Spleen (tissue), 11 donors: ENCODE measurements at regions not wholly inside any gene's neighbourhood (a gene's known extent, or its start where the extent isn't known, plus 50 kb on each side); places are given as distances from the start of the nearest gene placed in this dataset.

Experiments
- DNase-seq: peaks from one replicate; pipeline ENCODE4 v3.0.0-alpha.2; 2020
- H3K27ac ChIP-seq, 8 donors: fragments of 200-600 bp; sonication (generic) in 7 of 8; 1 replicate in 4 of 8; 2 replicates in 4 of 8; pipeline versions ENCODE4 v1.5.0 to v1.8.0; 2016 to 2021; ENCODE audit warnings: inconsistent platforms in 4 of 8, mild to moderate bottlenecking in 4 of 8, moderate library complexity in 1 of 8
- H3K27me3 ChIP-seq, 7 donors: fragments of 200-600 bp; sonication (generic) in 6 of 7; replicated peaks in 1 of 7; 1 replicate in 4 of 7; 2 replicates in 3 of 7; pipeline versions ENCODE4 v1.5.0 to v1.8.0; 2016 to 2021; ENCODE audit warnings: inconsistent platforms in 3 of 7, mild to moderate bottlenecking in 1 of 7
- H3K36me3 ChIP-seq, 6 donors: fragments of 200-600 bp; sonication (generic) in 5 of 6; 1 replicate in 4 of 6; 2 replicates in 2 of 6; pipeline versions ENCODE4 v1.5.0 to v1.8.0; 2016 to 2021; ENCODE audit warnings: inconsistent platforms in 2 of 6
- H3K4me1 ChIP-seq, 6 donors: fragments of 200-600 bp; sonication (generic) in 5 of 6; 1 replicate in 3 of 6; 2 replicates in 3 of 6; pipeline versions ENCODE4 v1.5.0 to v1.8.0; 2016 to 2021; ENCODE audit warnings: inconsistent platforms in 3 of 6
- H3K4me3 ChIP-seq, 8 donors: fragments of 200-600 bp; sonication (generic) in 7 of 8; 1 replicate in 4 of 8; 2 replicates in 4 of 8; pipeline versions ENCODE4 v1.5.0 to v1.8.0; 2016 to 2021; ENCODE audit warnings: inconsistent platforms in 4 of 8, mild to moderate bottlenecking in 4 of 8, moderate library complexity in 2 of 8
- H3K9me3 ChIP-seq, 8 donors: fragments of 200-600 bp; sonication (generic) in 7 of 8; 1 replicate in 4 of 8; 2 replicates in 4 of 8; pipeline versions ENCODE4 v1.5.0 to v1.8.0; 2016 to 2021; ENCODE audit warnings: inconsistent platforms in 4 of 8
- CTCF ChIP-seq, 11 experiments: fragments of 200-600 bp in 7 of 11; fragments of 450-650 bp in 4 of 11; sonication (generic) in 4 of 11; IDR thresholded peaks in 8 of 11; conservative IDR thresholded peaks in 3 of 11; 1 replicate in 7 of 11; 2 replicates in 4 of 11; pipeline versions ENCODE4 v1.4.0 to v1.8.0; 2016 to 2021; ENCODE audit warnings: antibody characterized with exemption in 11 of 11, inconsistent platforms in 4 of 11, mild to moderate bottlenecking in 1 of 11
- POLR2A ChIP-seq, 3 donors: fragments of 450-650 bp; IDR thresholded peaks; one replicate each; pipeline ENCODE4 v1.5.1; 2017; ENCODE audit warnings: antibody characterized with exemption in 3 of 3, mild to moderate bottlenecking in 1 of 3
- POLR2AphosphoS5 ChIP-seq, 3 donors: sonication (generic); formaldehyde crosslinking; IDR thresholded peaks; one replicate each; pipeline ENCODE4 v1.5.1; 2017; ENCODE audit warnings: antibody characterized with exemption in 3 of 3
- WGBS, 5 donors: extraction: QIAGEN DNeasy Blood & Tissue Kit in 3 of 5; methylation state at CpG; one replicate each; pipeline versions ENCODE4 v1.1.5 to v1.1.7; 2013 to 2018; 5-methylcytosine and 5-hydroxymethylcytosine counted together
- intact Hi-C: fragments of 100-400 bp; cut with DNase I; formaldehyde crosslinking; loops from one replicate; pipeline ENCODE4 v1.15.0; 2023; ENCODE audit warnings: low total_unique reads
- donor health status: healthy with polysubstance abuse.
- donor health status: DM: no; HTN: no; CAD: no; lungs with moderate emphysema.
- donor health status: DM: no; HTN: no; CAD: no.
- donor health status: Bipolar disorder and iron deficiency.
- donor health status: healthy.
- donor health status: DM: no; HTN: no; CAD: no.
- donor health status: DM: yes; HTN: yes; CAD: no.

- Histone ChIP-seq H3K4me3 (no peak overlapping the region), H3K4me1 (no peaks in the 10 kb centered on the region), H3K27me3 (no peaks in the 10 kb centered on the region), H3K9me3 (peaks cover 0 to 35% (median 26%) of the 10 kb centered on the region in 8 donors), H3K27ac (no peak overlapping the region), H3K36me3 (no peaks in the 10 kb centered on the region)
- no peak for DNase-seq
- intact Hi-C loops: no loop called here
- 80 to 89% (median 86%) methylated on average over 4 of the region's 4 CpGs for WGBS, 5 donors
- TF ChIP-seq CTCF (IDR thresholded peaks at IDR 0.05 in 8 of 11, conservative IDR thresholded peaks at IDR 0.05 in 3 of 11) (no peak), POLR2AphosphoS5 (IDR thresholded peaks at IDR 0.05) (no peak), POLR2A (IDR thresholded peaks at IDR 0.05) (no peak)
These were observed 201.5 kb downstream of the TBX15 start for GRCh38 chr1:118786454-118787155.

- Histone ChIP-seq H3K4me1 (no peaks in the 10 kb centered on the region), H3K27ac (no peak overlapping the region), H3K9me3 (peaks cover 0 to 33% (median 15%) of the 10 kb centered on the region in 8 donors), H3K36me3 (no peaks in the 10 kb centered on the region), H3K27me3 (no peaks in the 10 kb centered on the region), H3K4me3 (no peak overlapping the region)
- DNase-seq: no peak
- TF ChIP-seq POLR2AphosphoS5 (IDR thresholded peaks at IDR 0.05) (no peak), POLR2A (IDR thresholded peaks at IDR 0.05) (no peak), CTCF (IDR thresholded peaks at IDR 0.05 in 8 of 11, conservative IDR thresholded peaks at IDR 0.05 in 3 of 11) (no peak)
- intact Hi-C loops: no loop called here
- 13 to 42% (median 15%) methylated on average over 2 of the region's 2 CpGs for WGBS, 5 donors
These were observed 202.9 kb downstream of the TBX15 start for GRCh38 chr1:118785246-118785645.

GRCh38 chr1:118783095-118783758 is 204.9 kb downstream of the TBX15 start:
- intact Hi-C loops: no loop called here
- no peak for TF ChIP-seq POLR2AphosphoS5 (IDR thresholded peaks at IDR 0.05)
- no peak for TF ChIP-seq POLR2A (IDR thresholded peaks at IDR 0.05)
- TF ChIP-seq CTCF (IDR thresholded peaks at IDR 0.05 in 8 of 11, conservative IDR thresholded peaks at IDR 0.05 in 3 of 11): no peak
- no peak overlapping the region for H3K27ac ChIP-seq

GRCh38 chr1:118773656-118774055 is 214.5 kb downstream of the TBX15 start:
- DNase-seq: no peak
- H3K27me3 ChIP-seq: no peaks in the 10 kb centered on the region
- peaks cover 0 to 25% (median 14%) of the 10 kb centered on the region in 8 donors for H3K9me3 ChIP-seq
- no peaks in the 10 kb centered on the region for H3K36me3 ChIP-seq
- intact Hi-C loops: no loop called here
- H3K27ac ChIP-seq: no peak overlapping the region
- TF ChIP-seq POLR2AphosphoS5 (IDR thresholded peaks at IDR 0.05): no peak
- TF ChIP-seq POLR2A (IDR thresholded peaks at IDR 0.05): no peak
- no peak for TF ChIP-seq CTCF (IDR thresholded peaks at IDR 0.05 in 8 of 11, conservative IDR thresholded peaks at IDR 0.05 in 3 of 11)
- H3K4me1 ChIP-seq: no peaks in the 10 kb centered on the region
- 84 to 89% (median 87%) methylated on average over 1 of the region's 1 CpG for WGBS, 5 donors
- H3K4me3 ChIP-seq: no peak overlapping the region

More at GRCh38 chr1:118783095-118783758, 204.9 kb downstream of the TBX15 start:
- no peak overlapping the region for H3K4me3 ChIP-seq
- WGBS, 5 donors: 46 to 69% (median 51%) methylated on average over 2 of the region's 2 CpGs
- DNase-seq: no peak
- H3K36me3 ChIP-seq: no peaks in the 10 kb centered on the region
- H3K9me3 ChIP-seq: peaks cover 0 to 14% (median 0%) of the 10 kb centered on the region in 8 donors
- no peaks in the 10 kb centered on the region for H3K4me1 ChIP-seq
- no peaks in the 10 kb centered on the region for H3K27me3 ChIP-seq
